Tibial nerve (tissue), 4 donors: ENCODE measurements at regions not wholly inside any gene's neighbourhood (a gene's known extent, or its start where the extent isn't known, plus 50 kb on each side); places are given as distances from the start of the nearest gene placed in this dataset.

Experiments used
- DNase-seq, 2 donors: peaks; one replicate each; pipeline ENCODE4 v3.0.0-alpha.2; 2019; ENCODE audit warnings: low spot score in 2 of 2
- H3K27ac ChIP-seq, 4 donors: fragments of 200-600 bp; sonication (generic) in 3 of 4; one replicate each; pipeline ENCODE4 v1.5.1; 2017 to 2019; ENCODE audit warnings: mild to moderate bottlenecking in 1 of 4
- H3K27me3 ChIP-seq, 2 donors: fragments of 200-600 bp; sonication (generic) in 1 of 2; one replicate each; pipeline versions ENCODE4 v1.5.1 to v1.6.0; 2017 to 2019
- H3K36me3 ChIP-seq, 3 donors: fragments of 200-600 bp; sonication (generic); one replicate each; pipeline ENCODE4 v1.5.1; 2018 to 2019
- H3K4me1 ChIP-seq, 4 donors: fragments of 200-600 bp; sonication (generic) in 3 of 4; one replicate each; pipeline ENCODE4 v1.5.1; 2017 to 2019
- H3K4me3 ChIP-seq, 4 donors: fragments of 200-600 bp; sonication (generic) in 3 of 4; one replicate each; pipeline ENCODE4 v1.5.1; 2017 to 2019; ENCODE audit warnings: mild to moderate bottlenecking in 1 of 4, moderate library complexity in 1 of 4
- H3K9me3 ChIP-seq, 4 donors: fragments of 200-600 bp; sonication (generic) in 3 of 4; one replicate each; pipeline ENCODE4 v1.5.1; 2017 to 2019
- EP300 ChIP-seq, 2 donors: sonication (generic); formaldehyde crosslinking; IDR thresholded peaks; one replicate each; pipeline ENCODE4 v1.6.1; 2017; ENCODE audit warnings: antibody characterized with exemption in 2 of 2, mild to moderate bottlenecking in 1 of 2
- POLR2A ChIP-seq, 2 donors: fragments of 450-650 bp; IDR thresholded peaks; one replicate each; pipeline ENCODE4 v1.6.1; 2017; ENCODE audit warnings: antibody characterized with exemption in 2 of 2, mild to moderate bottlenecking in 2 of 2, moderate library complexity in 2 of 2
- WGBS, 2 donors: methylation state at CpG; one replicate each; pipeline ENCODE4 v1.1.5; 2018; 5-methylcytosine and 5-hydroxymethylcytosine counted together
- TF ChIP-seq, protein P1 (sequence below), 5 experiments: fragments of 200-600 bp in 3 of 5; fragments of 450-650 bp in 2 of 5; sonication (generic) in 3 of 5; IDR thresholded peaks; one replicate each; pipeline ENCODE4 v1.5.1; 2016 to 2019; ENCODE audit warnings: antibody characterized with exemption in 5 of 5, mild to moderate bottlenecking in 3 of 5, moderate library complexity in 2 of 5

DNA sequence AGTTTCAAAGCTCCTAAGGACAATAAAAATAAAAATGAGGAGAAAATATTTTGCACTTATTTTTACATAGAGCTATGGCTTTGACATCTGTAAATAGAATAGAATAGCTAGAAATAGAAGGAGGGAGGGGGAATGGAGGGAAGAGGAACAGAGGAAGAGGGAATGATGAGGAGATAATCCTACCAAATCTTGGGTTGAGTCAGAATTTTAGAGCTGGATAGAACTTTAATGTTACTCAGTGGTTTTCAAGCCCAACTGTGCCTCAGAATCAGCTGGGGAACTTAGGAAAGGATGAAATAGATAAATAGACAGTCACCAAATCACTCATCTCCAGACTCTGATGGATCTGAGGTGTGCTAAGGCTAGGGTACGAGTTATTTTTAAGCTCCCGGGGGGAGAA lies 190.3 kb upstream of the FREM1 start:
- Histone ChIP-seq H3K9me3 (no peaks in the 10 kb centered on the region), H3K27ac (no peak overlapping the region), H3K4me3 (no peak overlapping the region), H3K4me1 (no peaks in the 10 kb centered on the region), H3K27me3 (no peaks in the 10 kb centered on the region), H3K36me3 (no peaks in the 10 kb centered on the region)
- WGBS, 2 donors, result 48 to 50% methylated on average over 2 of the region's 2 CpGs
- DNase-seq, result no peak
- TF ChIP-seq POLR2A (IDR thresholded peaks at IDR 0.05), result no peak
- TF ChIP-seq EP300 (IDR thresholded peaks at IDR 0.05), result no peak

DNA sequence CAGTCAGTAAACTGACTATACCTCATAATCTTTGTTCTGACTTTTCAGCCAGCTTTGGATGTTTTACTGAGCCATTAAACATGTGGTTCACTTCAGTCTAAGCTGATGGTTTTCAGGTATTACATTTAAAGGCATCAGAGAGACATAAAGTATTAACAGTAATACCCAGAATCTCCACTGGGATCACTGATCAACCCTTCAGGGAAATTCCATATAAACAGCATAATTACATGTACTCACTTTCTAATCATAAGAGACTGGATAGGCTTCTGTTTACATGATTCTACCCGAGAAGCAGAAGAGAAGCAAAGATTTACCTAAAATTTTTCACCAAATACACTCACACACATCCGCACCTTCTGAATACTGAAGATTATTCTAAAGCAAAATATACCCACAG lies 186.7 kb upstream of the FREM1 start:
- Histone ChIP-seq H3K4me3 (no peak overlapping the region), H3K27ac (no peak overlapping the region), H3K4me1 (no peaks in the 10 kb centered on the region), H3K36me3 (no peaks in the 10 kb centered on the region), H3K9me3 (no peaks in the 10 kb centered on the region), H3K27me3 (no peaks in the 10 kb centered on the region)
- no peak for DNase-seq
- TF ChIP-seq, protein P1, sequence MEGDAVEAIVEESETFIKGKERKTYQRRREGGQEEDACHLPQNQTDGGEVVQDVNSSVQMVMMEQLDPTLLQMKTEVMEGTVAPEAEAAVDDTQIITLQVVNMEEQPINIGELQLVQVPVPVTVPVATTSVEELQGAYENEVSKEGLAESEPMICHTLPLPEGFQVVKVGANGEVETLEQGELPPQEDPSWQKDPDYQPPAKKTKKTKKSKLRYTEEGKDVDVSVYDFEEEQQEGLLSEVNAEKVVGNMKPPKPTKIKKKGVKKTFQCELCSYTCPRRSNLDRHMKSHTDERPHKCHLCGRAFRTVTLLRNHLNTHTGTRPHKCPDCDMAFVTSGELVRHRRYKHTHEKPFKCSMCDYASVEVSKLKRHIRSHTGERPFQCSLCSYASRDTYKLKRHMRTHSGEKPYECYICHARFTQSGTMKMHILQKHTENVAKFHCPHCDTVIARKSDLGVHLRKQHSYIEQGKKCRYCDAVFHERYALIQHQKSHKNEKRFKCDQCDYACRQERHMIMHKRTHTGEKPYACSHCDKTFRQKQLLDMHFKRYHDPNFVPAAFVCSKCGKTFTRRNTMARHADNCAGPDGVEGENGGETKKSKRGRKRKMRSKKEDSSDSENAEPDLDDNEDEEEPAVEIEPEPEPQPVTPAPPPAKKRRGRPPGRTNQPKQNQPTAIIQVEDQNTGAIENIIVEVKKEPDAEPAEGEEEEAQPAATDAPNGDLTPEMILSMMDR (IDR thresholded peaks at IDR 0.05), result no peak
- TF ChIP-seq EP300 (IDR thresholded peaks at IDR 0.05) (no peak), POLR2A (IDR thresholded peaks at IDR 0.05) (no peak)
- 81 to 91% methylated on average over 2 of the region's 2 CpGs for WGBS, 2 donors

DNA sequence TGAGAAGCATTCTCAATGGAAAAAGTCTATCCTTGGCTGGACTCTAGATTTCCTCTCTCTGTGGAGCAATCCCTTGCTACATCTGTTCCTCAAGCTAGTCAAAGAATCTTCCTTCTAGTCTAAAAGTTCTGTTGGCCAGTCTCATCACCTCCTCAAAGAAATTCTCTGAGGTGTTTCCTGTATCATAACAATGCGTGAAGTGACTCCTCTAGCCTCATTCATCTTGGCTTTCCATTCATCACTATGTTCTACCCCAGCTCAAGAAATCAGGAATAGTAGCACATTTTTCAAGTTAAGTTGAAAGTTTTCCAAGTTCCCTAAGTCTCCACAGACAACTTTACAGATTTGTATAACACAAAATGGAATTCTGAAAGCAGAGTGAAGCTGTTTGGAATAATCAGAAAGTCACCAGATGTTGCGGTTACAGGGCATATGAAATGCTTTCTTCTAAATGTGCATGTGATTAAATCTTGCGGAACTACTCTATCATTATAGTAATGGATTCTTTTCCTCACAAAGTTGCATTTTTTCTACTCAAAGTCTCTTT lies 176.6 kb upstream of the FREM1 start:
- Histone ChIP-seq H3K9me3 (no peaks in the 10 kb centered on the region), H3K4me1 (no peaks in the 10 kb centered on the region), H3K27ac (no peak overlapping the region), H3K4me3 (no peak overlapping the region), H3K36me3 (no peaks in the 10 kb centered on the region), H3K27me3 (no peaks in the 10 kb centered on the region)
- no peak for TF ChIP-seq POLR2A (IDR thresholded peaks at IDR 0.05)
- no peak for TF ChIP-seq EP300 (IDR thresholded peaks at IDR 0.05)
- TF ChIP-seq, protein P1 (IDR thresholded peaks at IDR 0.05), result no peak
- DNase-seq, result no peak
- WGBS, 2 donors, result 49 to 65% methylated on average over 3 of the region's 3 CpGs

DNA sequence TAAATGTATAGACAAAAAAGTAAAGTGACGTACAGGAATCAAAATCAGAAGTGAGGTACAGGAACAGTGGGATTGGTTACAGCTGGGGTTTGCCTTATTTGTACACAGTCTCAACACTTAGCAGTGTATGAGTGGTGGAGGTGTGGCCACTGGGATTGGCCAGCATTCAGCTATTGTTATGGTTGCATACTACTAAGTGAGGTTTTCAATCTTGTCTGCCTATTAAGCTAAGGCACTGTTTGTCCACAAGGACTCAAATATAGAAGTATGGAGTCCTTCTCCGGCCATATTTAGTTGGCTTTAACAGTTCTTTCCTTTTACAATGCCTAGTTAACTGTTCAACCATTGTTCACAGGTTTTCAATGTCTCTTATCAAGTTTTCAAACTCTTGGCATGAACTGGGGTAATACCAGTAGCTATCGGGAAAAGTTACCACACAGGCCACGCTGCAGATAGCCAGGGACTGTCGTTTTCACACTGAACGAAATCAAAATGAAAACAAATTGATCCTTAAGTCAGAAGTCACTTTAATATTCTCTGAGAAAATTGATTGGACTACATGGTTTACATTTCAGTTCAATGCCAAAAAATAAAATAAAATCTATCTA lies 176.0 kb upstream of the FREM1 start:
- TF ChIP-seq, protein P1 (IDR thresholded peaks at IDR 0.05), result no peak
- no peak for TF ChIP-seq POLR2A (IDR thresholded peaks at IDR 0.05)
- no peak for TF ChIP-seq EP300 (IDR thresholded peaks at IDR 0.05)
- H3K27ac ChIP-seq, result no peak overlapping the region
- no peak overlapping the region for H3K4me3 ChIP-seq
- WGBS, 2 donors, result 68 to 72% methylated on average over 6 of the region's 6 CpGs
- H3K4me1 ChIP-seq, result no peaks in the 10 kb centered on the region
- no peak for DNase-seq
- H3K9me3 ChIP-seq, result no peaks in the 10 kb centered on the region
- H3K36me3 ChIP-seq, result no peaks in the 10 kb centered on the region
- H3K27me3 ChIP-seq, result no peaks in the 10 kb centered on the region

DNA sequence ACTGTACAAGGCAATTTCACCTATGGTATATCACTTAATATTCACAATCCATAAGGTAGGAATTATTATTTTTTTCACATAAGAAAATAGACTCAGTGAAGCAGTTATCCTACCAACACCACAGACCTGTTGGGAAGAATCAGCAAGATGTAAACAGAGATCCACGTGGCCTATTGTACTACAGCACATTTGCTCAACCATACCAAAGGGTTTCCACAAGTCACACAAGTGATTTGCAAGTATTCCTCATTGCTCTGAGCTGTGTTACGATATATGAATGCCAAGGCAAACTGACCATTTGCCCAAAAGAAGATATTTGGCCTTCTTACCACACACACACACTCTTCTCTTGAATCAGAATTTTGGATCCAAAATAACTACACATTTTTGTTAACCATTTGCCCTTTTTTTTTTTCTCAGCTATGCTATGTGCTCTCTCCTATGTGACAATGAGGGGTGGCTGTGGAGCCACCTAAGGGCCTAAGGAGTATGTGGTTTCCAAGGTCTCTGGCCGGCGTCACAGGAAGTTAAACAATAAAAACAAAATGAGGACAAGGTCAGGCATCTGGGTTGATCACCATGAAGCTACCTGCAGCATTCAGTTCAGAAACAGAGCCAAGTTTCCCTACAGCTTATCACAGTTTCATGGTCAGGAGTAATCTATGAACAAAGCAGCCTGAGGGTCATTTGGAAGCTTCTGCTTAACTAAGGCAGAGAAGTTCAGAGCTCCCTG lies 171.0 kb upstream of the FREM1 start:
- Histone ChIP-seq H3K4me3 (no peak overlapping the region), H3K27ac (no peak overlapping the region), H3K9me3 (no peaks in the 10 kb centered on the region), H3K36me3 (no peaks in the 10 kb centered on the region), H3K27me3 (no peaks in the 10 kb centered on the region), H3K4me1 (no peaks in the 10 kb centered on the region)
- no peak for DNase-seq
- TF ChIP-seq POLR2A (IDR thresholded peaks at IDR 0.05) (no peak), EP300 (IDR thresholded peaks at IDR 0.05) (no peak)
- TF ChIP-seq, protein P1 (IDR thresholded peaks at IDR 0.05), result no peak
- 77 to 78% methylated on average over 4 of the region's 4 CpGs for WGBS, 2 donors
